ENCODE measurements at regions not wholly inside any gene's neighbourhood (a gene's known extent, or its start where the extent isn't known, plus 50 kb on each side); places are given as distances from the start of the nearest gene placed in this dataset.
"Not testable (repeated sequence)": the region's sequence is repeated elsewhere in the genome, so short reads cannot be mapped to it uniquely, and the experiment has no call there.

- DNase-seq = no peak
Observed at GRCh38 chr6:94215552-94215951, 796.2 kb upstream of the EPHA7 start.

DNA sequence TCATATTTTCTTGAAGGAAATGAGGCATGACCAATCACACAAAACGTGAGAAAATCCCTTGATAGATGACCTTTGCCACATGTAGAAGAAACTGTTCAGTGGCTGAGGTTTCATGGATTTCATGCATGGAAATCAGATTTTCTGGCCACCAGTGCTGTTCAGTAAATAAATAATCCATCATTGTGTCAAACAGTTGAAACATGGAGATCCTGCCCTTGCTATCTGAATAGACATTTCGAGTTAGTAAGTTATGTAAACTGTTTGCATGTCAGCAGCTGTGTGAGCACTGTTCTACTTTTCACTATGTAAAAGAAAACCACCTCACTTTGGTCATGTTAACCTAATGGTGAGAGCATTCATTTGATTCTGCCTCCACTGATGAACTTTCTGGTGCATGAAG lies 793.9 kb upstream of the EPHA7 start:
- no peak for DNase-seq

- no peak for DNase-seq
Observed at GRCh38 chr6:94196891-94197290, 777.5 kb upstream of the EPHA7 start.

- DNase-seq = no peak
Observed at GRCh38 chr6:94190030-94190429, 770.7 kb upstream of the EPHA7 start.

- DNase-seq = no peak
Observed at GRCh38 chr6:94184666-94185464, 765.5 kb upstream of the EPHA7 start.

- no peak for DNase-seq
Observed at GRCh38 chr6:94177429-94177828, 758.1 kb upstream of the EPHA7 start.

GRCh38 chr6:94175465-94175864 lies 756.1 kb upstream of the EPHA7 start:
- DNase-seq = no peak

DNA sequence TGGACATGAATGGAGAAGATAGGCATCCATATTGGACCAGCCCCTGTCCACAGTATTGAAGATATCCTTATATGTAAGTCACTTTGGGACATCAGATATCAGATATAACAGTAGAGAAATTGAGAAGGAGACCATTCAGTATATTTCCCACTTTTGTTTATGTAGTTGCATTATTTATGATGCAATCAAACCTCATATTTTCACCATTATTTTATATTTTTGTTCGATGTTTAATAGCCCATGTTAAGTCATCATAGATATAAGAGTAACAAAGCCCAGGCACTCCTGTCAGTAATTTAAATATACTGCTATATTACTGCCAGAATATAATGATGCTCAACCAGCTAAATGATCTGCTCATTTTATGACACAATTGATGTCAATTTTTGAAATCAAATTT lies 744.5 kb upstream of the EPHA7 start:
- no peak for DNase-seq

- DNase-seq = no peak
Observed at GRCh38 chr6:94150886-94151285, 731.5 kb upstream of the EPHA7 start.

- DNase-seq = no peak
Observed at GRCh38 chr6:94144807-94145206, 725.4 kb upstream of the EPHA7 start.

DNA sequence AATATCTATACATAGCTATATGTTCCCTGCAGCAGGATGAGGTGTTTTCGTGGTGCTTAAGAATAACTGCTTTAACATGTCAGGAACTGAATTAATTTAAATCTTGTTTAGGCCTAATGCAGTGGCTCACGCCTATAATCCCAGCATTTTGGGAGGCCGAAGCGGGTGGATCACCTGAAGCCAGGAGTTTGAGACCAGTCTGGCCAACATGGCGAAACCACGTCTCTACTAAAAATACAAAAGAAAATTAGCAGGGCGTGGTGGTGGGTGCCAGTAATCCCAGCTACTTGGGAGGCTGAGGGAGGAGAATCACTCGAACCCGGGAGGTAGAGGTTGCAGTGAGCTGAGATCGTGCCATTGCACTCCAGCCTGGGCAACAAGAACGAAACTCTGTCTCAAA lies 717.8 kb upstream of the EPHA7 start:
- not testable (repeated sequence) for DNase-seq

- DNase-seq = no peak
Observed at GRCh38 chr6:94133106-94133505, 713.7 kb upstream of the EPHA7 start.

GRCh38 chr6:94131271-94131670 lies 711.9 kb upstream of the EPHA7 start:
- no peak for DNase-seq

DNA sequence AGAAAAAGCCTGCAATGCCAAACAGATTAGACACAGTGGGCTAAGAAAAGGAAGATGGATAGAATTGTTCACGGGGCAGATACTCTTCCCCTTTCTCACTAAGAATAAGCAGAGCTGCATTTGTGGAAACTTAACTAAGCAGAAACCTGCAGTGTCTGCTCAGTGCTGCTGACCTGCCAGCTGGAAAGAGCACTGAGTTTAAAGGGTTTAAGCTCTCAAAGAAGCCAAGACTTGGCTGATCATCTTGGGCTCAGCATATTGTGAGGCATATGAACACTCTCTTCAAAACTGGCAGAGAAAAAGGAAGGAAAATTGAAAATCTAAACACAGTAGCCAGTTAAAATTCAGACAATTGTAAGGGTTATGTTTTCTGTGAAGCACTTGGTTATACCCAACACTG lies 711.1 kb upstream of the EPHA7 start:
- DNase-seq = no peak

DNA sequence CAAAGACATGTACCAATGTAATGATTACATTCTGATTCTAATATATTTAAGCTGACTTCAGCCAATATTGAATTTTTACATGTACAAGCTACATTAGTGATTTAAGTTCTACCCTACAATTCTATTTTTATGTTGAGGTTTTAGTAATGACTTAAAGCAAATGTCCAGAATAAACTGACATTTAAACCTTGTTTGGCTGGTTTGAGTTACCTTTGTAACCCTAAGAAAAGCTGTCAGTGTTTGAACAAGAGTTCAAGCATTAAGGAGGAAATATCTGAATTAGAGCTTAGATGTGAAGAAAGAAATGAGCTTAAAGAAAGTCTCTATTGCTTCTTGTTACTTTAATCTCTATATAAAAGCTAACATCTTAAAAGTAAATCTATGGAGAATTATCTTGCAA lies 710.6 kb upstream of the EPHA7 start:
- no peak for DNase-seq

GRCh38 chr6:94127716-94128115 lies 708.4 kb upstream of the EPHA7 start:
- DNase-seq = no peak

DNA sequence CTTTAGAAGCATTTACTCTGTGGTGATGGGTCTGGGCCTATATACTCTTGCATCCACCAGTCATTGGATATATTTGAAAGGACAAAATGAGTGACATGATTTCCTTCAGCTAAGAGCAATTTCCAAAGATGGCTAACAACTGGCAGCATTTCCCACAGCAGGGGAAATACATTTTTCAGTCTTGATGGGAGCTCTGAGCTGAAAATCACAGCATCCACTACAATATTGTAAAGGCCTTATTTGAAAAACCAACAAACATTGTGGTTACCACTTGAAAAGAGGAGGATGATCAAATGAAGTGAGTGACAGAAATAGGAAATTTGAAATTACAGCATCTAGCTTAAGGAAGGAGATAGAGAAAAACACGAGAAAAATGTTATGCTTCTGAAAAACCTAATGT lies 705.0 kb upstream of the EPHA7 start:
- DNase-seq = no peak

DNA sequence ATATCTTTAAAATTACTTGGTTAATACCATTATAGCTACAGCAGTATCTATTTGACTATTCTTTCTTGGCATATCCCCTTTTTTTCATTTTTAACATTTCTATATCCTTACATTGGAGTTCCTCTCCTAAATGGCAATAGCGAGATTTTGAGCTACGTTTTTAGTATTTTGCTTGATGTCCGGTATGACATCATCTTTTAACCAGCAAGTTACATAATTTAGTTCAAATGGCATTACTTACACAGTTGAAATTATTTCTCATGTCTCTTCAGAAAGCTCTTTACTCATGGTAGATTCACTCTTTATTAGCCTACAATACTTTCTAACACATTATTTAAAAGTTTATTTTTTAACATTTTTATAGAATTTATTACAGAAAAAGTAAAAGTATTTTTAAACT lies 701.7 kb upstream of the EPHA7 start:
- DNase-seq = no peak

DNA sequence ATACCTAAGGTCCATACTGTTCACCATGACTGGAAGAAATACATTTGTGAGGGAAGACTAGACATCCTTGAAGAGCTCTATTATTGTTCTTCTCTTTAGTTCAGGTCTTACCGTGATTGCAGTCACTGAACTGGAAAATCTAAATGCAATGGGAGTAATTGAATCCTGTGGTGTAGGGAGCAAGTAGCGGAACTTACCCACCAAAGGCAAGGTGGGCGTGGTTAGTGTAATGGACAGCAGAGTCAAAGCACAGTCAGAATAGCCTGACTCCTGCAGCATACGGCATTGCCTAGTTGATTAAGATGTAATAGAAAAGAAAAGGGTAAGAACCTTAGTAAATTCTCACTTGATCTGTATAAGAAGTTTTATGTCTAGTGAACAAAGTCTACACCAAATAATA lies 679.7 kb upstream of the EPHA7 start:
- DNase-seq = no peak

DNA sequence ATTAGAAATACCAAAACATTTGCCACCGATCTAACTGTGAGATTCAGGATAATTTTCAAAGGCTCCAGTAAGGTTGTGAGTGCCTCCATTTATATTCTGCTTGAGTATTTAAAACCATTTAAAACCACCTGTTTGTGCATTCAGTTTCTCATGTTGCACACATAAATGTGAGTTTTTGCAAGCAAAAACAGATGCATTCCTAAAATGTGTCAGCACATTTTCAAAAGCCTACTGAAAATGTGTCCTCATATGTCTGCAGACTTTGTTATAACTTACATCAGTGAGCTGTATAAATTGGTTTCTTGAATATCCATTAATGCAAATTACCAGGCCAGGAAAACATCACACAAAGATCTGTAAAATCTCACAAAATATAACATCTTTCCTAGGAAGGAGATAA lies 676.6 kb upstream of the EPHA7 start:
- DNase-seq = no peak

GRCh38 chr6:94089941-94090340 lies 670.6 kb upstream of the EPHA7 start:
- no peak for DNase-seq

DNA sequence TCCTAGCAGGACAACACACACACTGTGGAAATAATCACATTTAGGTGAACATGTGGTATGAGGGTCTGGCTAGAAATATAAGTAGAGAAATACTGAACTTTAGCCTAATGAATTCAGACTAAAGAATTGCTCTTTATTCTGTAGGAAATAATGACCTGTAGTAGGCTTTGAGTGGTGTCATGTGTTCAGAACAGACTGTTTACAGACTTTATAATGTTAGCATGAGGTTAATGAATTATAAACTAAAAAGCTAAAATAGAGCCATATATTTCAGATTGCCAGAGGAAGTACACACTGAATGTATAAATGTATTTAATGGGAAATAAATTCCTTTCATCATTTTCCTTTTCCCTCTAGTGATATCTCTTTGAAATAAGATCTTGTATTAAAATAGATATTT lies 669.5 kb upstream of the EPHA7 start:
- DNase-seq = no peak

DNA sequence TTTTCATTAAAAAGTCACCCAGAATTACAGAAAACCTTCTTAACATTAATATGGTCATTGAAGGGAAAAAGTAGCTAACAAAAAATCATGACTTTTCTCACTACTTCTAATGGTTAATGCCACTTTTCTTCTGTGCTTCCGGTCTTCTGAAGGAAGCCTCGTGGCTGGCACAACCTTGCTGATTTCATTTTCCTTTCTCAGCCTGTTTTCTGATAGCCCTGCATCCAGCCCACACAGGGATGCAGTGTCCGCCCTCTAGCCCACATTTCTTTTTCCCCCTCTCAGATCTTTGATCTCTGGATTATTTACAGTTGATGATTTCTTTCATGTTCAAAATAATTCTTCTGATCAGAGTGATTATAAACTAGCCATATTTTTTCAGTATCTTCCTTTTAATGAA lies 655.4 kb upstream of the EPHA7 start:
- no peak for DNase-seq

GRCh38 chr6:94071835-94072234 lies 652.5 kb upstream of the EPHA7 start:
- DNase-seq = peak; percentile 4

- DNase-seq = no peak
Observed at GRCh38 chr6:94065707-94066337, 646.5 kb upstream of the EPHA7 start.

Measured in kidney glomerular epithelial cell (primary cell).